K562 (cell line): ENCODE measurements at regions not wholly inside any gene's neighbourhood (a gene's known extent, or its start where the extent isn't known, plus 50 kb on each side); places are given as distances from the start of the nearest gene placed in this dataset.

ENCODE experiments used
- ATAC-seq: fragments of 200-7000 bp; cut with Tn5 transposase; 3 replicates; pipeline ENCODE4 v1.9.1; 2020; ENCODE audit warnings: moderate library complexity
- BruUV-seq: library from RNA; stranded (reverse); fragments of 400-500 nt; replicated peaks from 2 replicates; lab custom pipeline; 2021; lab: Mats Ljungman, UMichigan
- CTCF ChIA-PET: fragments of 300-600 bp; formaldehyde crosslinking; extraction: SDS; loops from one replicate; lab custom pipeline; 2021; ENCODE audit warnings: low intra/inter-chr PET ratio; lab: Yijun Ruan, JAX
- POLR2A ChIA-PET: fragments of 300-600, 350-650 bp; sonication (Branson Sonifier 250); formaldehyde crosslinking; extraction: SDS; loops from one replicate; lab custom pipeline; 2021; ENCODE audit warnings: antibody characterized with exemption, inconsistent platforms; lab: Yijun Ruan, JAX
- DNase-seq, 4 experiments: peaks; one replicate each; pipeline versions ENCODE4 v3.0.0 to v3.0.0-alpha.2; 2011 to 2018; ENCODE audit warnings: low spot score in 3 of 4, mixed read lengths in 3 of 4; ENCODE audit errors: extremely low read depth in 1 of 4
- FAIRE-seq: peaks from 2 replicates; lab custom pipeline; 2011; peaks lifted over from hg19 to GRCh38; lab: Jason Lieb, UNC
- H2AFZ ChIP-seq: 2 replicates; pipeline ENCODE4 v1.6.0; 2011; ENCODE audit warnings: low read depth, low read length, control low read depth, inconsistent platforms
- H3K27ac ChIP-seq: fragments of 200-600 bp; 3 replicates; pipeline ENCODE4 v1.8.0; 2011; ENCODE audit warnings: low read depth, mild to moderate bottlenecking, control low read depth, inconsistent platforms, low read length, moderate library complexity, mixed read lengths; ENCODE audit errors: extremely low read depth
- H3K27me3 ChIP-seq, 2 experiments: fragments of 300-600 bp in 1 of 2; 2 replicates in 1 of 2; 3 replicates in 1 of 2; pipeline versions ENCODE4 v1.6.0 to v1.8.0; 2011; ENCODE audit warnings: inconsistent platforms in 2 of 2, low read length in 2 of 2, mild to moderate bottlenecking in 1 of 2, mixed read lengths in 1 of 2, moderate library complexity in 1 of 2; ENCODE audit not compliant: control insufficient read depth in 2 of 2, insufficient read depth in 2 of 2
- H3K36me3 ChIP-seq: fragments of 300-600 bp; 3 replicates; pipeline ENCODE4 v1.8.0; 2011; ENCODE audit warnings: mild to moderate bottlenecking, low read length, inconsistent platforms; ENCODE audit not compliant: control insufficient read depth, insufficient read depth
- H3K4me1 ChIP-seq, 2 experiments: fragments of 200-600 bp in 1 of 2; replicated peaks in 1 of 2; 2 replicates in 1 of 2; 3 replicates in 1 of 2; pipeline versions ENCODE4 v1.5.1 to v1.8.0; 2011; ENCODE audit warnings: inconsistent platforms in 2 of 2, low read length in 2 of 2, mild to moderate bottlenecking in 1 of 2, mixed read lengths in 1 of 2, moderate library complexity in 1 of 2; ENCODE audit not compliant: control insufficient read depth in 2 of 2, insufficient read depth in 2 of 2
- H3K4me2 ChIP-seq: 2 replicates; pipeline ENCODE4 v1.6.1; 2011; ENCODE audit warnings: low read length, control low read depth, inconsistent platforms, mixed read lengths; ENCODE audit not compliant: insufficient read depth
- H3K4me3 ChIP-seq: fragments of 200-600 bp; sonication (generic), shearing (Covaris generic); 2 replicates; pipeline ENCODE4 v1.5.1; 2016; ENCODE audit warnings: control low read depth, inconsistent platforms
- H3K79me2 ChIP-seq: fragments of 200-600 bp; 3 replicates; pipeline ENCODE4 v1.8.0; 2011; ENCODE audit warnings: low read length, inconsistent platforms; ENCODE audit not compliant: control insufficient read depth, insufficient read depth
- H3K9ac ChIP-seq, 2 experiments: 2 replicates each; pipeline versions ENCODE4 v1.6.0 to v1.6.1; 2011; ENCODE audit warnings: low read depth in 2 of 2, low read length in 2 of 2, control low read depth in 1 of 2, inconsistent platforms in 1 of 2, mild to moderate bottlenecking in 1 of 2, mixed read lengths in 1 of 2; ENCODE audit not compliant: insufficient read depth in 1 of 2
- H3K9me1 ChIP-seq: one replicate; pipeline ENCODE4 v1.6.0; 2011; ENCODE audit warnings: inconsistent platforms, mild to moderate bottlenecking, low read length, moderate library complexity; ENCODE audit not compliant: control insufficient read depth, insufficient read depth
- H3K9me3 ChIP-seq: replicated peaks from 2 replicates; pipeline ENCODE4 v1.5.1; 2011; ENCODE audit warnings: low read depth, low read length, inconsistent platforms; ENCODE audit not compliant: control insufficient read depth, insufficient read depth
- H4K20me1 ChIP-seq: replicated peaks from 2 replicates; pipeline ENCODE4 v1.6.1; 2011; ENCODE audit warnings: low read length, inconsistent platforms, mixed read lengths; ENCODE audit not compliant: control insufficient read depth, insufficient read depth
- MAFF ChIP-seq: IDR thresholded peaks from 2 replicates; pipeline ENCODE4 v1.6.1; 2012; ENCODE audit warnings: low read length, improper control_type of control experiment
- SIX5 ChIP-seq, 2 experiments: IDR thresholded peaks; 2 replicates each; pipeline ENCODE4 v1.6.1; 2011; ENCODE audit warnings: low read length in 2 of 2, borderline replicate concordance in 1 of 2, low read depth in 1 of 2, mild to moderate bottlenecking in 1 of 2, moderate library complexity in 1 of 2; ENCODE audit not compliant: insufficient read depth in 1 of 2
- XRCC5 ChIP-seq: fragments of 200-400 bp; formaldehyde crosslinking; IDR thresholded peaks from 2 replicates; pipeline ENCODE4 v1.6.1; 2017; ENCODE audit warnings: low read depth, mild to moderate bottlenecking, low read length
- WGBS: fragments of 100-300 bp; shearing (Covaris generic); methylation state at CpG from one replicate; pipeline ENCODE4 v1.1.6; 2016; ENCODE audit warnings: low coverage, mixed read lengths; ENCODE audit not compliant: insufficient coverage; ENCODE audit errors: missing lambda C conversion rate; 5-methylcytosine and 5-hydroxymethylcytosine counted together
- in situ Hi-C: fragments of 300-500 bp; cut with MboI; formaldehyde crosslinking; loops from 4 replicates; pipeline ENCODE4 v1.15.0; 2018; ENCODE audit warnings: inconsistent platforms, mixed read lengths
- intact Hi-C: fragments of 100-400 bp; cut with micrococcal nuclease; formaldehyde crosslinking; loops from 2 replicates; pipeline ENCODE4 v1.14.2; 2022

DNA sequence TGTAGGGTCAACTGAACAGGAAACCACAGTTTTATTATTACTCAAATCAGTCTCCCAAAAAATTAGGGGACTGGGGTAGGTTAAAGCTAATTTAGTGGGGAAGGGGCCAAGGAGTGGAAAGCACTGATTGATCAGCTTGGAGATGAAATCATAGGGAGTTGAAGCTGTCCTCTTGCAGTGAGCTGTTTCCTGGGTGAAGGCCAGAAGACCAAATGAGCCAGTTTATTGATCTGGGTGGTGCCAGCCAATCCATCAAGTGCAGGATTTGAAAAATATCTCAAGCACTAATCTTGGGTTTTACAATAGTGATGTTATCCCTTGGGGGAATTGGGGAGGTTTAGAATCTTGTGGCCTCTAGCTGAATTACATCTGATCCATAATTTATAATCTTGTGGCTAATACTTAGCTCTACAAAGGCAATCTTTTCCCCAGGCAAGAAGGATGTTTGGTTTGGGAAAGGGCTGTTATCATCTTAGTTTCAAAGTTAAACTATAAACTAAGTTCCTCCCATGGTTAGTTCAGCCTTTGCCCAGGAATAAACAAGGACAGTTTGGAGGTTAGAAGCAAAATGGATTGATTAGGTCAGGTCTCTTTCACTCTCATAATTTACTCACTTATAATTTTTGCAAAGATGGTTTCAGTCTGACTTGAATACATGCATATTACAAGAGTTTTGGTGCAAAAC, 773.5 kb downstream of the XPNPEP1 start:
- Histone ChIP-seq H3K4me2 (no peak overlapping the region), H3K4me1 (no peaks in the 10 kb centered on the region), H3K36me3 (no peaks in the 10 kb centered on the region), H3K9me1 (no peaks in the 10 kb centered on the region), H3K27me3 (no peaks in the 10 kb centered on the region), H3K79me2 (no peaks in the 10 kb centered on the region), H3K9ac (no peak overlapping the region), H3K27ac (no peak overlapping the region), H4K20me1 (no peaks in the 10 kb centered on the region), H3K4me3 (no peak overlapping the region), H2AFZ (no peak overlapping the region), H3K9me3 (no peaks in the 10 kb centered on the region)
- no TSS peak for BruUV-seq
- intact Hi-C loops (no loop called here), in situ Hi-C loops (no loop called here)
- CTCF ChIA-PET: no interaction called here
- POLR2A ChIA-PET: no interaction called here
- TF ChIP-seq XRCC5: no peak
- ATAC-seq (no peak), FAIRE-seq (no peak), DNase-seq (no peak)

DNA sequence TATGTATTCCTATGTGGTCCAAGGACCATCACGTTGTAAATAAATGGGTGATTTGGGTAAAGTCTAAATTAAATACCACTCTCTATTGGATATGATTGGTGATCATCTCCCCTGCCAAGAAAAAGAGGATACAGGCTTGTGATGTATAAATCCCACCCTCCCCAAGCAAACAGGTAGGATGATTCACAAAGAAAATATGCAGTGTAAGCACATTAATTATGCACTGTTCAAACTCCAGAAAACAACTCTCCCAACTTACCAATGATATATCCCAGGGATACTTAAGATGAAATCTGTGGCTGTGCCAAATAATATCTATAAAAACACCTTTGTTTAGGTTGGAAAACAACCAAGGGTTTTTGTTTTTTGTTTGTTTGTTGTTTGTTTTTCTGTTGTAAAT, 795.9 kb downstream of the XPNPEP1 start:
- intact Hi-C loops (no loop called here), in situ Hi-C loops (no loop called here)
- Histone ChIP-seq H3K27ac (no peak overlapping the region), H3K9me3 (no peaks in the 10 kb centered on the region), H3K4me1 (no peaks in the 10 kb centered on the region), H4K20me1 (no peaks in the 10 kb centered on the region), H3K4me2 (no peak overlapping the region), H2AFZ (no peak overlapping the region), H3K9me1 (no peaks in the 10 kb centered on the region), H3K36me3 (no peaks in the 10 kb centered on the region), H3K27me3 (no peaks in the 10 kb centered on the region), H3K79me2 (no peaks in the 10 kb centered on the region), H3K4me3 (no peak overlapping the region), H3K9ac (no peak overlapping the region)
- TF ChIP-seq MAFF (0 out of 2 replicates have a peak, but pooled peaks have one; percentile 6), SIX5 (IDR thresholded peaks at IDR 0.05; ENCODE audit: borderline replicate concordance in 1 of 2, insufficient read depth in 1 of 2, low read depth in 1 of 2, low read length in 2 of 2) (no peak)
- WGBS: 0% methylated on average over 1 of the region's 1 CpG
- no peak for DNase-seq
- POLR2A ChIA-PET: no interaction called here
- no peak for ATAC-seq
- BruUV-seq: no TSS peak
- CTCF ChIA-PET: no interaction called here
- no peak for FAIRE-seq
